GM12891 (cell line): ENCODE measurements at regions not wholly inside any gene's neighbourhood (a gene's known extent, or its start where the extent isn't known, plus 50 kb on each side); places are given as distances from the start of the nearest gene placed in this dataset.

Experiments used
- DNase-seq: peaks from one replicate; pipeline ENCODE4 v3.0.0; 2011; ENCODE audit warnings: low spot score; ENCODE audit not compliant: insufficient read length
- FAIRE-seq: peaks from 2 replicates; lab custom pipeline; 2011; peaks lifted over from hg19 to GRCh38; lab: Jason Lieb, UNC
- PAX5 ChIP-seq: IDR thresholded peaks from 2 replicates; pipeline ENCODE4 v1.6.1; 2011; ENCODE audit warnings: low read length, moderate library complexity, mild to moderate bottlenecking; ENCODE audit not compliant: insufficient read depth, severe bottlenecking
- POLR2A ChIP-seq: IDR thresholded peaks from 2 replicates; pipeline ENCODE4 v1.6.1; 2011; ENCODE audit warnings: low read depth, low read length, control low read depth
- POLR2AphosphoS5 ChIP-seq: IDR thresholded peaks from 2 replicates; pipeline ENCODE4 v1.6.1; 2011; ENCODE audit warnings: low read depth, low read length, control low read depth
- POU2F2 ChIP-seq: IDR thresholded peaks from 2 replicates; pipeline ENCODE4 v1.6.1; 2011; ENCODE audit warnings: low read depth, mild to moderate bottlenecking, control low read depth, low read length, moderate library complexity
- SPI1 ChIP-seq: IDR thresholded peaks from 2 replicates; pipeline ENCODE4 v1.6.1; 2011; ENCODE audit warnings: low read depth, low read length, control low read depth
- TAF1 ChIP-seq: IDR thresholded peaks from 2 replicates; pipeline ENCODE4 v1.6.1; 2011; ENCODE audit warnings: low read depth, low read length, control low read depth

DNA sequence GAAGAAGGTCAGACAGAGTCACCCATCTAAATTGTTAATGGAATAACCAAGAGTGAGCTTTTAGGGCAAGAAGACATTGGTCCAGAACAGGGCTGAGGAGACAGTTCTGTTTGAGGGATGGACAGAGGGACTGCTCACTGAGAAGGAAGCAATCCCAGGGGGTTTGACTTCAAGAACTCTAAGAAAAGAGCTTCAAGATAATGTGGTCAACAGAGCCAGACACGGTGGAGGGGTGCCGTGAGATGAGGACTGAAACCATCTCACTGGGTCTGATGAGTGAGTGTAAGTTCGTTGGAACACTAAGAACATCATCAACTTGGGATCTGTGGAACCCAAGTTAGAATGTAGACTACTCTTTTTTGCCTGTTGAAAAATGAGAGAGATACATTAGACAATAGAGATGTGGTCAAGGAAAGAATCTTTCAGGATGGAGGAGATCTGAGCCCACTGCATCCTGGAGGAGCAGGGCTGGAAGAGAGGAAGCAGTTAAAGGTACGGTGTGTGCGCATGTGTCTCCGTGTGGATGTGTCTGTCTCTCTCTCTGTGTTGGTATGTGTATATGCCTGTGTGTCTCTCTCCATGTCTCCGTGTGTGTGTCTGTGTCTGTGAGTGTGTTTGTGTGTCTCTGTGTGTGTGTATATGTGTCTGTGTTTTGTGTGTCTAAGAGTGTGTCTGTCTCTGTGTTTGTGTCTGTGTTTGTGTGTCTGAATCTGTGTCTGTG is 172.1 kb downstream of the MYCN start:
- DNase-seq (no peak), FAIRE-seq (no peak)
- no peak for TF ChIP-seq POLR2A
- no peak for TF ChIP-seq SPI1
- no peak for TF ChIP-seq PAX5
- TF ChIP-seq POLR2AphosphoS5: no peak
- TF ChIP-seq POU2F2: no peak
- TF ChIP-seq TAF1: no peak

DNA sequence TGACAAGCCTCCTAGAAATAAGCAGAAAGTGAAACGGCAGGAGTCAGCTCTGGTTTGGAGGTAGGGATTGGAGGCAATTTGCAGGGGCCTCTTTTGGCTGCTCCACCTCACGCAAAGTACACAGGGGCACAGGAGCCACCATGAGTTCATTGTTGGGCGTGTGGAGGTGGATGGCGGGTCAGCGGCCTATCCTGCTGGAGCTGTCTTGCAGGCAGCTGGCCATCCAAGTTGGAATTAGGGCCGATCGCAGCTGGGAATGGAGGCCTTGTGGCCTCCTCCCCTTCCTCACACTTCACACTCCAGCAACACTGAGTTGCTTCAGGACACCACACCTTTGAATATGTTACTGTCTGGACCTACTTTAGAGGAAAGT is 171.5 kb downstream of the MYCN start:
- FAIRE-seq: no peak
- DNase-seq: no peak
- no peak for TF ChIP-seq POU2F2
- TF ChIP-seq POLR2AphosphoS5: no peak
- no peak for TF ChIP-seq TAF1
- TF ChIP-seq PAX5: no peak
- TF ChIP-seq SPI1: no peak
- no peak for TF ChIP-seq POLR2A

DNA sequence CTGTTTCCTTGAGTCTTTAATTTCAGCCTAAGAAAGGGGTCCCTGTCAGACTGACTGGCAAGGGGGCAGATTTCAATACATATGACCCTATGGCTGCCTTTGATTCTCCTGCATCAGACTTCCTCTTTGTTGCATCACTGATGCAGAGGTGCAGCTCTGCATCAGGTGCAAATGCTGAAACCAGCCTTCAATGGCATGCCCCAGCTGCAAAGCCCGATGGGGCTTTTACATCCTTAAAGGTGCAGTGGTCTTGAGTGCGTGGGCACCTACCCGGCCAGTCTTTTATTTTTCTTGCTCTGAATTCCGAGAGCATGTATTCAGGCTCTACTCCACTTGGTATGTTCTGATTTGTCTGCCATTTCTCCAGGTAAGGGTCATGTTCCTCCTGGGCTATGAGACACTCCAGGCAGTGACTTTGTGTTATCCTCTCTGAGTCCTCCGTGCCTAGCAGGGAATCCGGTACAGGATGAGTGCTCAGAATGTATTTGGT is 169.5 kb downstream of the MYCN start:
- FAIRE-seq: no peak

DNA sequence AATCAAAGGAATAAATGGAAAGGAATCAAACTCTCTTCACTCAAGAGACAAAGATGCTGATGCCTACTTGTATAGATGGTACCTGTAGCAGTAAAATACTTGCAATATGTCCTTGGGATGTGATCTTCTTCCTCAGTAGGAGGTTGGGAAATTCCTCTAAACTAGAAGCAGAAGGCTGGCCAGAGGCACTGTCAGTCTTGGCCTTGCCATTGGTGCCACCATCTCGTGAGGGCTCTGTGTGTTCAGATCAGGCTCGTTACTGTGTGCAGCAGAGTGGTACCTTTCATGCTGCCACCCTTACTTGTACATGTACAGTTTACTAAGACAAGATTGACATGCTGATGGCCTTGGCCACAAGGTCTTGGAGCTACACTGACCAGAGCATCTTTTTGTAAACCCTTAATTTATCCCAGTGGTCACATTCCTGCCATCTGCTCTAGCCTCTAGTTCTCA is 169.0 kb downstream of the MYCN start:
- TF ChIP-seq SPI1 (no peak), POLR2A (no peak), PAX5 (no peak), TAF1 (no peak), POLR2AphosphoS5 (no peak), POU2F2 (no peak)
- DNase-seq: no peak
- no peak for FAIRE-seq

More for the DNA sequence above, 169.5 kb downstream of the MYCN start:
- no peak for DNase-seq
- no peak for TF ChIP-seq PAX5
- no peak for TF ChIP-seq TAF1
- TF ChIP-seq SPI1: no peak
- no peak for TF ChIP-seq POU2F2
- no peak for TF ChIP-seq POLR2AphosphoS5
- TF ChIP-seq POLR2A: no peak

DNA sequence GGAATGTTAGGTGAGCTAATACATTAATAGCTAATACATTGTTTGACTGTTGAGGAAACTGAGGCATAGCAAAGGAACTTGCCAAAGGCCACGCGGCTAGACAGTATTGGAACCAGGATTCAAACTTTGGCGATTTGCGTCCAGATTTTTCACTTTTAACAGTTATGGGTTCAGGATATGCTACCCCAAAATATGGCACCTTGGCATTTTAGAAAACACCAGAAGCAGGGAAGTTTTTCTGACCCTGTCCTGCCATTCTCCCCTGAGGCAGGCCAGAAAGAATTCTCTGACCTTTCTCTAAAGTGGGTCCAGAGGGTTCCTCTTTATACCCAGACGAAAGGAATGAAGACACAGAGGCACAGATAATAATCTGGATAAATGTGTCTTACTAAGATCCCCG is 166.9 kb downstream of the MYCN start:
- DNase-seq (no peak), FAIRE-seq (no peak)
- TF ChIP-seq POLR2AphosphoS5: no peak
- TF ChIP-seq POLR2A: no peak
- TF ChIP-seq SPI1: no peak
- TF ChIP-seq POU2F2: no peak
- TF ChIP-seq TAF1: no peak
- TF ChIP-seq PAX5: no peak

DNA sequence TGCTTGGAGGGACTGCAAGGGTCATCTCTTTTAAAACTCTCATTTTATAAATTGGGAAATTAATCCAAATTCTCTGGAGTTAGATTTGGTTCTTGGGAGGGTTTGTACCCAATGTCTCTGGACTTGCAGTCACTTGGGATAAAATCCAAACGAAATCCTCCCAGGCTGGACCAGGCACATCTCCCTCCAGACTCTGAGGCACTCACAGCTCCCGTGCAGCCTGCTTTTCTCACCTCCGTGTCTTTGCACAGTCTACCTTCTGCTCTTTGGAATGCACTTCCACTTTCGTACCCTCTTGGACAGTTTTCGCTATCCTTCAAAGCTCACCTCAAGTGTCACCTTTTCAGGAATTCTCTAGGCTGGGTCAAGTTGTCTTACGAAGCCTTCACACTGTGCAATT is 166.3 kb downstream of the MYCN start:
- DNase-seq (no peak), FAIRE-seq (no peak)
- TF ChIP-seq POLR2AphosphoS5 (no peak), SPI1 (no peak), POU2F2 (no peak), POLR2A (no peak), PAX5 (no peak), TAF1 (no peak)

DNA sequence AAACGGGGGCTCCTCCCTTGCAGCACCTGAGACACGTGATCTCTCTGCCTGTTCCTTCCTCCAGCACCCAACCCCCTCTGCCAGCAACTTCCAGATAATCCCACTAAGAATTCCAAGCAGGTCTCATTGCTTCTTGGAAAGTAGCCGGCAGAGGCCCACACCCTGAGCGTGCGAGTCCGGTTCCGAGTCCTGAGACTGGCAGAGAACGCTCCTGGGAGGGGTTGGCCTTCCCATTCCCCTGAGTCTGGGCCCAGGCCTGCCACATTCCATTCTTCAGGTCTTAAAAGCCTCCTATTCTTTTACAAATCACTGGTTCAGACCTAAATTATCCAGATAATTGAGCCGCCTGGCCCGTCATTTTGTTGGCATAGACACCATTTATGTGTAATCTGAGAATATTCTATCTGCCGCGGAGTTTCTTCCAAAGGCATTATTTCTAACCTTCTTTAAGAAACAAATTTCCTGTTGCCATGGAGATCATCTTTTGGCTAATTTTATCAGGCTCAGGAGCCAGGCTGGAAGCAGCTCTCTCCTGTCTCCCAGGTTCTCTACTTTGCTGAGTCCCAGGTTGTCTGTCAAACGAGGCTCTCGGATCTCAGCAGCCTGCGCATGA is 165.4 kb downstream of the MYCN start:
- DNase-seq (no peak), FAIRE-seq (no peak)
- TF ChIP-seq SPI1 (no peak), POU2F2 (no peak), TAF1 (no peak), PAX5 (no peak), POLR2AphosphoS5 (no peak), POLR2A (no peak)

DNA sequence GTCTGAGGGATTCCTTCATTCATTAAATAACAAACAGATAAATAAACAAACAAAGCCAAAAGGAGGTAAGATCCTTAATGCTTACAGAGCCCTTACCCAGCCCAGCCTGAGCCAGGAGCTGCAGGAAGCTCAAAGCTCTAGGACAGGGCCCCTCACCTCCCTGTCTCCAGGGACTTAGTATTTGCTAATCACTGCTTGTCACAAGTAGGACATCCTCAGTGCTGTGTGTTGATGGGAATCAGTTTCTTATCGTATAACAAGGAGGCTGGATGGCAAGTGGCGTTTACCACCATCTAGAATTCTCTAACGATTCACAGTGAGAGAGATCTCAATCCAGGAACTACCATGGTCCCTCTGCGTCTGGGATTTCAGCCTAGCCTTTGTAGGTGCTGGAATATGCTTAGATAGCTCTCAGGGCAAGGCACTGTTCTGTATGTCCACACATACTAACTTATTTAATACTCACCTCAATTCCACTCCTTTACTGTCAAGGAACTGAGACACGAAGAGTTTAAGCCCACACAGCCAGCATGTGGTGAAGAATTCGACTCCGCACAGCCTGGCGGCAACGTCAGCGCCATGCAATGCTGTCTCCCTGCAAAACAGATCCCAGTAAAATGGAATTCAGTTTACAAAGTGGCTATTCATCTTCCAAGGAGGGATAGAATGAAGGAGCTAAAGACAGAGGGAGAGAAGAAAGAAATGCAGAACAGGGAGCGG is 164.8 kb downstream of the MYCN start:
- TF ChIP-seq POLR2AphosphoS5: no peak
- TF ChIP-seq TAF1: no peak
- FAIRE-seq: no peak
- no peak for DNase-seq

DNA sequence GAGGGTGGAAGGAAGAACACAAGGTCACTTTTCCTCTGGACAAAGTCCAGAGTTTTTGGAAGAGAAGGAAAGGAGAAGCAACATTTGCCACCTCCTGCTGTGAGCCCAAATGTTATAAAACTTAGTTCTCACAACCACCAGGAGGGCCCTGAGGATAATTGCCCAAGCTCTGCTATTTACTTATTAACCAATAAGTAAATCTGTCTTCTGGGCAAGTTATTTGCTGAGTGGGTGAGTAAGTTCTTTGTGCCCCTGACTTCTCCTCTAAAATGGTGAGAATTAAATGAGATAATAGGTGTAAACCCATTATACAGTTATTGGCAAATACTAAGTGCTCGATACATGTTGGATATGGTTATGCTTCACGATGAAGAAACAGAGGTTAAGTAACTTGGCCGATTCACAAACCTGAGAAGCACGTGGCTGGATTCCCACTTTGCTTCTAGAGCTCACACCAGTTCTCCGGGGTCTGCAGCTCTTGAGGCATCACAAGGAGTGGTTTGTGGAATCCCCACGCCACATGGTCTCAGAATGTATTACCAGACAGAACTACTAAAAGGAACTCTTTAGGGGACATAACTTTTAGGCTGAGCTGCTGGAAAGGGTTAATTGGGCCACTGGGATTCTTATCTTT is 164.1 kb downstream of the MYCN start:
- no peak for TF ChIP-seq PAX5
- no peak for TF ChIP-seq POU2F2
- no peak for TF ChIP-seq POLR2A
- no peak for TF ChIP-seq TAF1
- no peak for TF ChIP-seq POLR2AphosphoS5
- no peak for TF ChIP-seq SPI1
- no peak for DNase-seq
- FAIRE-seq: no peak
